ENCODE measurements at regions not wholly inside any gene's neighbourhood (a gene's known extent, or its start where the extent isn't known, plus 50 kb on each side); places are given as distances from the start of the nearest gene placed in this dataset.

GRCh38 chr4:142917678-142918077, 71.6 kb upstream of the INPP4B start:
- DNase-seq (ENCODE audit: extremely low read depth, insufficient read length), result no peak

GRCh38 chr4:142922720-142923119, 76.6 kb upstream of the INPP4B start:
- TF ChIP-seq CTCF (IDR thresholded peaks at IDR 0.05; ENCODE audit: insufficient read depth, low read length, poor library complexity, severe bottlenecking), result no peak
- Histone ChIP-seq H3K27me3 (replicated peaks; ENCODE audit: control insufficient read depth, insufficient read depth, low read length) (no peaks in the 10 kb centered on the region), H3K4me3 (replicated peaks; ENCODE audit: low read depth, low read length) (no peak overlapping the region), H3K36me3 (ENCODE audit: control insufficient read depth, insufficient read depth, low read length) (no peaks in the 10 kb centered on the region)
- no peak for DNase-seq (ENCODE audit: extremely low read depth, insufficient read length)

More at GRCh38 chr4:142917678-142918077, 71.6 kb upstream of the INPP4B start:
- no peak overlapping the region for H3K4me3 ChIP-seq (replicated peaks; ENCODE audit: low read depth, low read length)
- no peaks in the 10 kb centered on the region for H3K27me3 ChIP-seq (replicated peaks; ENCODE audit: control insufficient read depth, insufficient read depth, low read length)
- peak; percentile 8 for TF ChIP-seq CTCF (IDR thresholded peaks at IDR 0.05; ENCODE audit: insufficient read depth, low read length, poor library complexity, severe bottlenecking)
- H3K36me3 ChIP-seq (ENCODE audit: control insufficient read depth, insufficient read depth, low read length), result no peaks in the 10 kb centered on the region

- TF ChIP-seq CTCF (IDR thresholded peaks at IDR 0.05; ENCODE audit: insufficient read depth, low read length, poor library complexity, severe bottlenecking), result no peak
- H3K36me3 ChIP-seq (ENCODE audit: control insufficient read depth, insufficient read depth, low read length), result no peaks in the 10 kb centered on the region
- DNase-seq (ENCODE audit: extremely low read depth, insufficient read length), result no peak
- H3K27me3 ChIP-seq (replicated peaks; ENCODE audit: control insufficient read depth, insufficient read depth, low read length), result no peaks in the 10 kb centered on the region
- H3K4me3 ChIP-seq (replicated peaks; ENCODE audit: low read depth, low read length), result no peak overlapping the region
Measured at GRCh38 chr4:142923619-142924018, 77.5 kb upstream of the INPP4B start.

GRCh38 chr4:142925161-142925560, 79.1 kb upstream of the INPP4B start:
- no peak for TF ChIP-seq CTCF (IDR thresholded peaks at IDR 0.05; ENCODE audit: insufficient read depth, low read length, poor library complexity, severe bottlenecking)
- no peaks in the 10 kb centered on the region for H3K36me3 ChIP-seq (ENCODE audit: control insufficient read depth, insufficient read depth, low read length)

GRCh38 chr4:142927721-142928120, 81.6 kb upstream of the INPP4B start:
- H3K4me3 ChIP-seq (replicated peaks; ENCODE audit: low read depth, low read length), result no peak overlapping the region
- no peaks in the 10 kb centered on the region for H3K27me3 ChIP-seq (replicated peaks; ENCODE audit: control insufficient read depth, insufficient read depth, low read length)
- no peaks in the 10 kb centered on the region for H3K36me3 ChIP-seq (ENCODE audit: control insufficient read depth, insufficient read depth, low read length)
- TF ChIP-seq CTCF (IDR thresholded peaks at IDR 0.05; ENCODE audit: insufficient read depth, low read length, poor library complexity, severe bottlenecking), result no peak
- no peak for DNase-seq (ENCODE audit: extremely low read depth, insufficient read length)

More at GRCh38 chr4:142925161-142925560, 79.1 kb upstream of the INPP4B start:
- Histone ChIP-seq H3K4me3 (replicated peaks; ENCODE audit: low read depth, low read length) (no peak overlapping the region), H3K27me3 (replicated peaks; ENCODE audit: control insufficient read depth, insufficient read depth, low read length) (no peaks in the 10 kb centered on the region)
- no peak for DNase-seq (ENCODE audit: extremely low read depth, insufficient read length)

- Histone ChIP-seq H3K4me3 (replicated peaks; ENCODE audit: low read depth, low read length) (no peak overlapping the region), H3K36me3 (ENCODE audit: control insufficient read depth, insufficient read depth, low read length) (no peaks in the 10 kb centered on the region), H3K27me3 (replicated peaks; ENCODE audit: control insufficient read depth, insufficient read depth, low read length) (no peaks in the 10 kb centered on the region)
- no peak for DNase-seq (ENCODE audit: extremely low read depth, insufficient read length)
- no peak for TF ChIP-seq CTCF (IDR thresholded peaks at IDR 0.05; ENCODE audit: insufficient read depth, low read length, poor library complexity, severe bottlenecking)
Measured at GRCh38 chr4:142929526-142929925, 83.4 kb upstream of the INPP4B start.
